ENCODE measurements at regions not wholly inside any gene's neighbourhood (a gene's known extent, or its start where the extent isn't known, plus 50 kb on each side); places are given as distances from the start of the nearest gene placed in this dataset.
"Not testable (repeated sequence)": the region's sequence is repeated elsewhere in the genome, so short reads cannot be mapped to it uniquely, and the experiment has no call there.

- DNase-seq (ENCODE audit: low spot score) = no peak
These were observed 668.7 kb upstream of the SLC35B3 start for GRCh38 chr6:9103876-9104521.

GRCh38 chr6:9101920-9102319, 666.6 kb upstream of the SLC35B3 start:
- DNase-seq (ENCODE audit: low spot score) = no peak

- no peak for DNase-seq (ENCODE audit: low spot score)
These were observed 665.7 kb upstream of the SLC35B3 start for GRCh38 chr6:9100869-9101580.

GRCh38 chr6:9095729-9096128, 660.4 kb upstream of the SLC35B3 start:
- no peak for DNase-seq (ENCODE audit: low spot score)

- DNase-seq (ENCODE audit: low spot score) = no peak
These were observed 659.8 kb upstream of the SLC35B3 start for GRCh38 chr6:9095137-9095536.

GRCh38 chr6:9089724-9090123, 654.4 kb upstream of the SLC35B3 start:
- DNase-seq (ENCODE audit: low spot score) = no peak

GRCh38 chr6:9087470-9087869, 652.1 kb upstream of the SLC35B3 start:
- DNase-seq (ENCODE audit: low spot score) = no peak

GRCh38 chr6:9086331-9086730, 651.0 kb upstream of the SLC35B3 start:
- no peak for DNase-seq (ENCODE audit: low spot score)

- DNase-seq (ENCODE audit: low spot score) = no peak
These were observed 650.3 kb upstream of the SLC35B3 start for GRCh38 chr6:9085709-9086070.

- DNase-seq (ENCODE audit: low spot score) = no peak
These were observed 649.8 kb upstream of the SLC35B3 start for GRCh38 chr6:9085054-9085708.

- DNase-seq (ENCODE audit: low spot score) = no peak
These were observed 647.8 kb upstream of the SLC35B3 start for GRCh38 chr6:9083108-9083507.

GRCh38 chr6:9066726-9067125, 631.4 kb upstream of the SLC35B3 start:
- no peak for DNase-seq (ENCODE audit: low spot score)

GRCh38 chr6:9064156-9064555, 628.8 kb upstream of the SLC35B3 start:
- DNase-seq (ENCODE audit: low spot score) = no peak

- DNase-seq (ENCODE audit: low spot score) = no peak
These were observed 627.3 kb upstream of the SLC35B3 start for GRCh38 chr6:9062596-9062995.

- no peak for DNase-seq (ENCODE audit: low spot score)
These were observed 622.6 kb upstream of the SLC35B3 start for GRCh38 chr6:9057937-9058336.

- no peak for DNase-seq (ENCODE audit: low spot score)
These were observed 621.2 kb upstream of the SLC35B3 start for GRCh38 chr6:9056556-9056955.

- DNase-seq (ENCODE audit: low spot score) = no peak
These were observed 609.1 kb upstream of the SLC35B3 start for GRCh38 chr6:9044426-9044825.

- no peak for DNase-seq (ENCODE audit: low spot score)
These were observed 605.4 kb upstream of the SLC35B3 start for GRCh38 chr6:9040718-9041117.

GRCh38 chr6:9039258-9039657, 603.9 kb upstream of the SLC35B3 start:
- peak; percentile 14 for DNase-seq (ENCODE audit: low spot score)

GRCh38 chr6:9028086-9028485, 592.7 kb upstream of the SLC35B3 start:
- no peak for DNase-seq (ENCODE audit: low spot score)

GRCh38 chr6:9025796-9026394, 590.5 kb upstream of the SLC35B3 start:
- DNase-seq (ENCODE audit: low spot score) = no peak

GRCh38 chr6:9025228-9025627, 589.9 kb upstream of the SLC35B3 start:
- no peak for DNase-seq (ENCODE audit: low spot score)

- not testable (repeated sequence) for DNase-seq (ENCODE audit: low spot score)
These were observed 588.9 kb upstream of the SLC35B3 start for GRCh38 chr6:9024246-9024645.

Data from HuH-7 (cell line).